GM12865 (cell line): ENCODE measurements at regions not wholly inside any gene's neighbourhood (a gene's known extent, or its start where the extent isn't known, plus 50 kb on each side); places are given as distances from the start of the nearest gene placed in this dataset.

Source experiments
- DNase-seq: peaks from one replicate; pipeline ENCODE4 v3.0.0; 2010; ENCODE audit warnings: low read depth
- H3K4me3 ChIP-seq: 2 replicates; pipeline ENCODE4 v1.5.1; 2011; ENCODE audit warnings: mild to moderate bottlenecking, low read depth, low read length, control low read depth
- TF ChIP-seq, protein P1 (sequence below): IDR thresholded peaks from 2 replicates; pipeline ENCODE4 v1.5.1; 2011; ENCODE audit warnings: low read length, control low read depth, low read depth, inconsistent platforms; ENCODE audit not compliant: insufficient read depth; ENCODE audit errors: missing control alignments

DNA sequence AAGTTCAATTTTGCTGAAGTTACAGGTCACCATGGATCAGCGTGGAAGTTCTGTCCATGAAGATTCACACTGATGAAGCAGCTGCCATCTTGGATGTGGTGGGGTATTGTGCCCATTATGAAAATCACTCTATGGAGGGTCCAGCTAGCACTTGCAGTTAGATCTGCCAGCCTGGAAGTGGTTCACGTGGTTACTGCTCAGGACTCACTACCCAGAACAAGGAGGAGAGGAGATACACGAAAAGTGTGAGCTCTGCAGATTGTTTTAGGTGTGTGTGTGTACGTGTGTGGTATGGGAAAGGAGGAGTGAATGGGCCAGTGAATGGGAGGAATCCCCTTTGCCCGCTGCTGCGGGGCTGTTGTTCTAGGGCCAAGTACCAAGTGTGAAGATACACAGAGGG lies 333.4 kb downstream of the MAF start:
- TF ChIP-seq, protein P1, sequence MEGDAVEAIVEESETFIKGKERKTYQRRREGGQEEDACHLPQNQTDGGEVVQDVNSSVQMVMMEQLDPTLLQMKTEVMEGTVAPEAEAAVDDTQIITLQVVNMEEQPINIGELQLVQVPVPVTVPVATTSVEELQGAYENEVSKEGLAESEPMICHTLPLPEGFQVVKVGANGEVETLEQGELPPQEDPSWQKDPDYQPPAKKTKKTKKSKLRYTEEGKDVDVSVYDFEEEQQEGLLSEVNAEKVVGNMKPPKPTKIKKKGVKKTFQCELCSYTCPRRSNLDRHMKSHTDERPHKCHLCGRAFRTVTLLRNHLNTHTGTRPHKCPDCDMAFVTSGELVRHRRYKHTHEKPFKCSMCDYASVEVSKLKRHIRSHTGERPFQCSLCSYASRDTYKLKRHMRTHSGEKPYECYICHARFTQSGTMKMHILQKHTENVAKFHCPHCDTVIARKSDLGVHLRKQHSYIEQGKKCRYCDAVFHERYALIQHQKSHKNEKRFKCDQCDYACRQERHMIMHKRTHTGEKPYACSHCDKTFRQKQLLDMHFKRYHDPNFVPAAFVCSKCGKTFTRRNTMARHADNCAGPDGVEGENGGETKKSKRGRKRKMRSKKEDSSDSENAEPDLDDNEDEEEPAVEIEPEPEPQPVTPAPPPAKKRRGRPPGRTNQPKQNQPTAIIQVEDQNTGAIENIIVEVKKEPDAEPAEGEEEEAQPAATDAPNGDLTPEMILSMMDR, result no peak
- DNase-seq, result no peak
- H3K4me3 ChIP-seq, result no peak overlapping the region

DNA sequence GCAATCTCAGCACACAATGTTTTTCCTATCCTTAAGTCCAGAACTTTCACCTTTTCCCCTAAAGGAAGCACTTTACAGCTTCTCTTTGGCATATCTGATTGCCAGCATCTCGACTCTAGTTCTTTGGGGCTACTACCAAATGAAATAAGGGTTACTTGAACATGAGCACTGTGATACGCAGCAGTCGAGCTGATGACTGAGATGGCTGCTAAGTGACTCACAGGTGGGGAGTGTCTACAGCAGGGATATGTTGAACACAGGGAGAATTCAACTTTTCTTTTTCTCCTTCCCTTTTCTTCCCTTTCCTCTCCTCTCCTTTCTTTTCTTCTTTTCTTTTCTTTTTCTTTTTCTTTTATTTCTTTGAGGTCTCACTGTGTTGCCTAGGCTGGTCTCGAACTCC lies 334.8 kb downstream of the MAF start:
- TF ChIP-seq, protein P1, result no peak

DNA sequence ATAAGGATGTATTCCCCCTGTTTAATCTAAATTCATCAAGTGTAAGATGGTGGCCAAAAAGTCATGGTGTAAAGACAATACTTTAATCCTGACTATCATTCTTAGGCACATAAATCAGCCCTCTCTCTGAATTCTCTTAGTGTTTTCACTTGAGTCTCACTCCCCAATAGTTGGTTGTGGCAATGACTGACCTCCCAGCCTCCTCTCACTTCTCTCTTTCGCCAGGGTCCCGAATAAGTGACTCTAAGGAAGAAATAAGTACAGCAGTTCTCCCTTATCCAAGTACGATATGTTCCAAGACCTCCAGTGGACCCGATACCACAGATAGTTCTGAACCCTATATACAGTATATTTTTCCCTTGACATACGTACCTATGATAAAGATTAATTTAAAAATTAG lies 335.3 kb downstream of the MAF start:
- no peak overlapping the region for H3K4me3 ChIP-seq
- TF ChIP-seq, protein P1, result no peak
- DNase-seq, result no peak

More for the DNA sequence above, 334.8 kb downstream of the MAF start:
- no peak overlapping the region for H3K4me3 ChIP-seq
- DNase-seq, result no peak

DNA sequence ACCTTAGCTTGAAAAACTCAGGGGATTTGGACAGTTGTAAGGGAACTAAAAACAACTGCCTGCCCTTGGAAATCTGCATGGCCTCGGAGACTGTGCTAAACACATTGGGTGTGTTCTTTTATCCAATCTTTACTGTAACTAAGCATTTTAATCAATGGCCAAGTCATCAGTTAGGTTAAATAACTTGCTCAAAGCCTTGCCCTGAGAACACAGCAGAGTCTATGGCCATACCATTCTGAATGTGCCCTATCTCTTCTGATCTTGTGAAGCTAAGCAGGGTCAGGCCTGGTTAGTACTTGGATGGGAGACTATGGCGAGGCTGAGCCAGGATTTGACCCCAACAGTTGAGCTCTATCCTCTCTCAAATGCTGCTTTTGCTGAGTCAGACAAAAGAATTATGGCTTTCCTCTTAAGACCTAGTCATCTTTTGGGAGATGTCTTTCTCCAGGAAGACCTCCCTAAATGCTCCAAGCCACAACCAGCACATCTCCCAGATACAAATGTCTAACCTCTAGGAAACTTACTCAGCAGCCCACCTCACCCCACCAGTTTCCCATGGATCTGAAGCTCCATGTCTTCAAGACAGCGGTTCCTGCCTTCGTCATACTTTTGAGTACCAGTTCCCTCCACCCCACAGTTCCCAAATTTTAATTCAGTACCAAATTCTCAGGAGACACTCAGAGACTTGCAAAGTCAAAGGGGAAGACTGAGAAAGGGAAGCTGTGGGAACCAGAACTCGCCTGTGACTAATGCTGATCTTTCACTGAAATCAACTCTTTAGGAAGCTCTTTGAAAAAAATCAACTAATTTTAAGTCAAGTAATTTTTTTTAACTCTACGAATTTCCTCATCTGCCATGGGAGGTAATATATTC lies 336.1 kb downstream of the MAF start:
- no peak overlapping the region for H3K4me3 ChIP-seq
- TF ChIP-seq, protein P1, result no peak
- no peak for DNase-seq

DNA sequence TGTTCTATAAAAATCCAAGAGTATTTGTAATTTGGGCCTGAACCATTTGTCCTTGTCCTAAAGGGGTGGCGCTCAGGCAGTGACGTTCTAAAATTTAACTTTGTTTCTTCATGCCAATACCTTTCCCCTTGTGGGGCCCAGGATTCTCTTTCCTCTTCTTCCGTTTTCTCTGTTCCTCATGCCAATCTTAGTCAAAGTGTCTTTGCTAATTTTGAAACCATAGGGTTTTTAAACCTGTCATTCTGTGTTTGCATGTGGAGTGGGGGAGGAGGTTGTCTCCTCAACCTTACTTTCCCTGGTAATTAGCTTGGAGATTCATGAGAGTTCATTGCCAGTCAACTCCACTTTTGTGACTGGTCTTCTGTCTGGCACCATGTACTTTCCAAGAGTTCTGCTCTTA lies 337.1 kb downstream of the MAF start:
- DNase-seq, result no peak
- no peak overlapping the region for H3K4me3 ChIP-seq
- TF ChIP-seq, protein P1, result no peak
